HCT116 (cell line): ENCODE measurements at regions not wholly inside any gene's neighbourhood (a gene's known extent, or its start where the extent isn't known, plus 50 kb on each side); places are given as distances from the start of the nearest gene placed in this dataset.

Source experiments
- ATAC-seq: fragments of 200-7000 bp; cut with Tn5 transposase; 2 replicates; pipeline ENCODE4 v1.9.1; 2020; ENCODE audit warnings: mild to moderate bottlenecking, moderate library complexity
- BruUV-seq: library from RNA; stranded (reverse); fragments of 400-500 nt; replicated peaks from 2 replicates; lab custom pipeline; 2021; lab: Mats Ljungman, UMichigan
- CTCF ChIA-PET: fragments of 300-600 bp; sonication (Branson Sonifier 250); formaldehyde crosslinking; loops from one replicate; lab custom pipeline; 2021; ENCODE audit warnings: antibody characterized with exemption; lab: Charles Lee
- POLR2A ChIA-PET: fragments of 300-600, 350-600 bp; sonication (Branson Sonifier 250); formaldehyde crosslinking; loops from one replicate; lab custom pipeline; 2021; ENCODE audit warnings: antibody characterized with exemption; lab: Charles Lee
- RAD21 ChIA-PET, 2 experiments: fragments of 300-600 bp; sonication (Branson Sonifier 250); formaldehyde crosslinking; loops; one replicate each; lab custom pipeline; 2023; ENCODE audit warnings: low total read pairs in 2 of 2; ENCODE audit not compliant: uncharacterized antibody in 2 of 2, unreplicated experiment in 2 of 2, low non-redundant PET in 1 of 2; lab: Charles Lee
- DNase-seq: peaks from one replicate; pipeline ENCODE4 v3.0.0-alpha.2; 2010; ENCODE audit warnings: low read depth, low spot score
- H2AFZ ChIP-seq: fragments of 200-600 bp; shearing (Covaris generic), sonication (generic); 2 replicates; pipeline ENCODE4 v1.6.1; 2017; ENCODE audit warnings: low read depth, mixed run types, mixed read lengths, antibody characterized with exemption, low read length; ENCODE audit not compliant: poor library complexity, severe bottlenecking
- H3K27ac ChIP-seq: 2 replicates; pipeline ENCODE4 v1.5.1; 2012; ENCODE audit warnings: low read depth, low read length
- H3K27me3 ChIP-seq: fragments of 200-600 bp; sonication (generic); 2 replicates; pipeline ENCODE4 v1.6.1; 2016; ENCODE audit warnings: mixed run types, low read length, mixed read lengths; ENCODE audit not compliant: insufficient read depth
- H3K36me3 ChIP-seq, 2 experiments: fragments of 200-500 bp in 1 of 2; fragments of 200-600 bp in 1 of 2; sonication (Bioruptor generic) in 1 of 2; sonication (generic) in 1 of 2; 2 replicates each; pipeline versions ENCODE4 v1.5.1 to v1.6.1; 2014 to 2016; ENCODE audit warnings: low read length in 2 of 2, inconsistent platforms in 1 of 2, mixed read lengths in 1 of 2, mixed run types in 1 of 2; ENCODE audit not compliant: insufficient read depth in 2 of 2, control insufficient read depth in 1 of 2
- H3K4me1 ChIP-seq, 2 experiments: fragments of 200-600 bp in 1 of 2; sonication (generic) in 1 of 2; 2 replicates each; pipeline versions ENCODE4 v1.5.1 to v1.6.1; 2012 to 2017; ENCODE audit warnings: low read length in 2 of 2, inconsistent platforms in 1 of 2, mild to moderate bottlenecking in 1 of 2, mixed read lengths in 1 of 2, mixed run types in 1 of 2, moderate library complexity in 1 of 2; ENCODE audit not compliant: insufficient read depth in 2 of 2, control insufficient read depth in 1 of 2
- H3K4me2 ChIP-seq: fragments of 200-600 bp; sonication (generic); 2 replicates; pipeline ENCODE4 v1.6.1; 2017; ENCODE audit warnings: mixed run types, low read length, mixed read lengths
- H3K4me3 ChIP-seq, 2 experiments: fragments of 200-600 bp in 1 of 2; sonication (generic) in 1 of 2; replicated peaks in 1 of 2; 2 replicates each; pipeline ENCODE4 v1.5.1; 2011 to 2016; ENCODE audit warnings: low read length in 2 of 2, control low read depth in 1 of 2, low read depth in 1 of 2, mild to moderate bottlenecking in 1 of 2, mixed read lengths in 1 of 2, mixed run types in 1 of 2
- H3K79me2 ChIP-seq: fragments of 200-600 bp; sonication (generic); 2 replicates; pipeline ENCODE4 v1.6.1; 2017; ENCODE audit warnings: mild to moderate bottlenecking, mixed run types, low read length, moderate library complexity, mixed read lengths; ENCODE audit not compliant: insufficient read depth
- H3K9ac ChIP-seq: fragments of 200-600 bp; sonication (generic); 2 replicates; pipeline ENCODE4 v1.6.1; 2016; ENCODE audit warnings: low read length, mixed read lengths
- H3K9me2 ChIP-seq: fragments of 200-600 bp; sonication (generic), shearing (Covaris generic); 2 replicates; pipeline ENCODE4 v1.6.1; 2017; ENCODE audit warnings: mixed run types, mild to moderate bottlenecking, moderate library complexity; ENCODE audit not compliant: insufficient read depth
- H3K9me3 ChIP-seq, 2 experiments: fragments of 200-500 bp in 1 of 2; fragments of 200-600 bp in 1 of 2; sonication (Bioruptor generic) in 1 of 2; sonication (generic) in 1 of 2; 2 replicates each; pipeline ENCODE4 v1.6.1; 2014 to 2017; ENCODE audit warnings: low read length in 2 of 2, mixed read lengths in 2 of 2, inconsistent platforms in 1 of 2, low read depth in 1 of 2, mild to moderate bottlenecking in 1 of 2, mixed run types in 1 of 2, moderate library complexity in 1 of 2; ENCODE audit not compliant: control insufficient read depth in 1 of 2, insufficient read depth in 1 of 2
- H4K20me1 ChIP-seq: fragments of 200-600 bp; sonication (generic), shearing (Covaris generic); 2 replicates; pipeline ENCODE4 v1.6.1; 2017; ENCODE audit warnings: mixed run types, mild to moderate bottlenecking, moderate library complexity; ENCODE audit not compliant: insufficient read depth
- CEBPB ChIP-seq: IDR thresholded peaks from 2 replicates; pipeline ENCODE4 v1.6.1; 2012; ENCODE audit warnings: low read depth
- EZH2 ChIP-seq: fragments of 200-600 bp; sonication (generic); IDR thresholded peaks from 2 replicates; pipeline ENCODE4 v1.6.1; 2017; ENCODE audit warnings: antibody characterized with exemption, mixed run types
- FOSL1 ChIP-seq: IDR thresholded peaks from 2 replicates; pipeline ENCODE4 v1.6.1; 2012; ENCODE audit warnings: low read depth
- JUND ChIP-seq: IDR thresholded peaks from 2 replicates; pipeline ENCODE4 v1.6.1; 2012
- POLR2A ChIP-seq: IDR thresholded peaks from 2 replicates; pipeline ENCODE4 v1.7.0; 2011; ENCODE audit warnings: borderline replicate concordance; ENCODE audit not compliant: insufficient read depth, insufficient read length; ENCODE audit errors: extremely low read depth
- RAD21 ChIP-seq: IDR thresholded peaks from 2 replicates; pipeline ENCODE4 v1.6.1; 2012; ENCODE audit warnings: low read depth, mild to moderate bottlenecking
- SP1 ChIP-seq: IDR thresholded peaks from 2 replicates; pipeline ENCODE4 v1.6.1; 2012; ENCODE audit warnings: low read depth
- YY1 ChIP-seq: IDR thresholded peaks from 2 replicates; pipeline ENCODE4 v1.6.1; 2011; ENCODE audit warnings: low read length, low read depth, moderate library complexity, mild to moderate bottlenecking; ENCODE audit not compliant: insufficient replicate concordance; ENCODE audit errors: extremely low read depth
- ZBTB33 ChIP-seq: IDR thresholded peaks from 2 replicates; pipeline ENCODE4 v1.6.1; 2011; ENCODE audit warnings: mild to moderate bottlenecking, low read length, moderate library complexity; ENCODE audit not compliant: insufficient replicate concordance; ENCODE audit errors: extremely low read depth
- intact Hi-C: fragments of 100-400 bp; cut with micrococcal nuclease; formaldehyde crosslinking; loops from 2 replicates; pipeline ENCODE4 v1.10.0; 2022
- TF ChIP-seq, protein P1 (sequence below): IDR thresholded peaks from 2 replicates; pipeline ENCODE4 v1.6.1; 2012
- TF ChIP-seq, protein P2 (sequence below): IDR thresholded peaks from 2 replicates; pipeline ENCODE4 v1.6.1; 2012

- no peak for TF ChIP-seq ZBTB33
- no peak for TF ChIP-seq JUND
Observed at GRCh38 chr7:113349339-113349738, 231.0 kb upstream of the SMIM30 start (continued).

DNA sequence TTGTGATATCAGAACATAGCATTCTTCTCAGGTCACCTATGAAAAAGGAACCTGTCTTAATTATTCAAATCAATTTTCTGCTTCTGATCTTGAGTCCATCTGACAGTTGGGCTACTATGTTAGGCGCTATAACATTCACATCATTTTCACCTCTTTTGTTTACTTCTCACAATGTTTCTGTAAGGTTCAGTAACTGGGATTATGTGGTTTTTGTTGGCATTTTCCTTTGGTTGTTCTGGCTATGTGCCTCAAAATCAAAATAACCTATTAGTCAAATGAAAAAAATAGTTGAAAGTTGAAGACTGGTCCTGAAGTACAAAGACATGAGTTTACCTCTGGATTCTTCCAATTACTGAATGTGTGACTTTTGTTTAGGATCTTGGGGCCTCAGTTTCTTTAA, 221.3 kb upstream of the SMIM30 start:
- no peaks in the 10 kb centered on the region for H3K36me3 ChIP-seq
- H3K9me2 ChIP-seq, result 0 out of 2 replicates have a peak, but pooled peaks cover 3% of the 10 kb centered on the region
- POLR2A ChIA-PET, result no interaction called here
- RAD21 ChIA-PET, result no interaction called here
- no peak overlapping the region for H3K4me3 ChIP-seq
- intact Hi-C loops, result no loop called here
- H3K27ac ChIP-seq, result no peak overlapping the region
- DNase-seq (no peak), ATAC-seq (no peak)
- no peaks in the 10 kb centered on the region for H3K27me3 ChIP-seq
- no TSS peak for BruUV-seq
- H2AFZ ChIP-seq, result no peak overlapping the region
- H3K4me1 ChIP-seq, result no peaks in the 10 kb centered on the region
- H3K9me3 ChIP-seq, result no peaks in the 10 kb centered on the region
- CTCF ChIA-PET, result no interaction called here
- no peak overlapping the region for H3K9ac ChIP-seq
- H3K79me2 ChIP-seq, result no peaks in the 10 kb centered on the region
- H4K20me1 ChIP-seq, result no peaks in the 10 kb centered on the region
- no peak overlapping the region for H3K4me2 ChIP-seq
- TF ChIP-seq FOSL1 (no peak), POLR2A (no peak), YY1 (no peak), EZH2 (no peak), RAD21 (no peak), SP1 (no peak), CEBPB (no peak)
- TF ChIP-seq, protein P1, sequence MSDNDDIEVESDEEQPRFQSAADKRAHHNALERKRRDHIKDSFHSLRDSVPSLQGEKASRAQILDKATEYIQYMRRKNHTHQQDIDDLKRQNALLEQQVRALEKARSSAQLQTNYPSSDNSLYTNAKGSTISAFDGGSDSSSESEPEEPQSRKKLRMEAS, result no peak
- TF ChIP-seq, protein P2, sequence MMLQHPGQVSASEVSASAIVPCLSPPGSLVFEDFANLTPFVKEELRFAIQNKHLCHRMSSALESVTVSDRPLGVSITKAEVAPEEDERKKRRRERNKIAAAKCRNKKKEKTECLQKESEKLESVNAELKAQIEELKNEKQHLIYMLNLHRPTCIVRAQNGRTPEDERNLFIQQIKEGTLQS, result no peak
